ENCODE measurements at regions not wholly inside any gene's neighbourhood (a gene's known extent, or its start where the extent isn't known, plus 50 kb on each side); places are given as distances from the start of the nearest gene placed in this dataset.
"Not testable (repeated sequence)": the region's sequence is repeated elsewhere in the genome, so short reads cannot be mapped to it uniquely, and the experiment has no call there.

DNA sequence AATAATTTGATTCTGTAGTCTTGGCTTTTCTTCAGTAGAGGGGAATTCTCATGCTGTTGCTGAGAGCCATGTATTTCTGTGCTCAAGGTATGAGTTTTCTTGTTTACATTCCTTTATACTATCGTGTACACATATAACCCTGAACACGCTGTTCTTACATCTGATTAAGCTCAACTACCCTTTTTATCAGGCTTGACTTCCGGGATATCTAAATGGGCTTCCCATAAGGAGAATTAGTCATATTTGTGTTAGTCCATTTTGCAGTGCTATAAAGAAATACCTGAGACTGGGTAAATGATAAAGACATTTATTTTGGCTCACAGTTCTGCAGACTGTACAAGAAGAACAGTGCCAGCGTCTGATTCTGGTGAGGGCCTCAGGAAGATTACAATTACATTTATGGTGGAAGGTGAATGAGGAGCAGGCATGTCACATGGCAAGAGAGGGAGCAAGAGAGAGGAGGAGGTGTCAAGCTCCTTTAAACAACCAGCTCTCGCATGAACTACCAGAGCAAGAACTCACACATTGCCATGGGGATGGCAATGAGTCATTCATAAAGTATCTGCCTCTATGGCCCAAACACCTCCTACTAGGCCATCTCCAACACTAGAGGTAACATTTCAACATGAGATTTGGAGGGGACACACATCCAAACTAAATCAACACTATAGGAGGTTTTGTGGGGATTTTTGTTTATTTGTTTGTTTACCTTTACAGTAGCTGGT lies 118.2 kb downstream of the LIMS4 start:
- H3K27me3 ChIP-seq; H3K36me3 ChIP-seq; intact Hi-C loops (cut with DNase I); H3K9me3 ChIP-seq; DNase-seq (ENCODE audit: low spot score in 2 of 2); H3K4me3 ChIP-seq; H3K27ac ChIP-seq; H3K4me1 ChIP-seq: not testable (repeated sequence)

DNA sequence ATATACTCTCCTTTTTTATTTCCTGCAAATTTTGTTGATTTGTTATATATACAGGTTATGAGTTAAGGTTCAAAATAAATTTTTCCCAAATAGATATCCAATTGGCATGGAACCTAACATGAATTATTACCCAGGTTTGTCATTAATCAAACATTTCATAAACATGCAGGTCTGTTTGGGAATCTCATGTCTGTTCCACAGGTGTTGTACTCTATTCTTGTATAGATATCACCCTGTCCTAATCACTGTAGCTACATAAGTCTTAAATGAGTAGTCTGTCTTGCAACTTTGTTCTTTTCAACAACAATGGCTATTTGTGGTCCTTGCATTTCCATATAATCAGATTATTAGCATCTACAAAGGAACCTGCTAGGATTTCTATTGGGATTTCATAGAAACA lies 121.9 kb downstream of the LIMS4 start:
- H3K36me3 ChIP-seq; H3K4me1 ChIP-seq; H3K4me3 ChIP-seq; DNase-seq (ENCODE audit: low spot score in 2 of 2); intact Hi-C loops (cut with DNase I); H3K27me3 ChIP-seq; H3K9me3 ChIP-seq; H3K27ac ChIP-seq: not testable (repeated sequence)

DNA sequence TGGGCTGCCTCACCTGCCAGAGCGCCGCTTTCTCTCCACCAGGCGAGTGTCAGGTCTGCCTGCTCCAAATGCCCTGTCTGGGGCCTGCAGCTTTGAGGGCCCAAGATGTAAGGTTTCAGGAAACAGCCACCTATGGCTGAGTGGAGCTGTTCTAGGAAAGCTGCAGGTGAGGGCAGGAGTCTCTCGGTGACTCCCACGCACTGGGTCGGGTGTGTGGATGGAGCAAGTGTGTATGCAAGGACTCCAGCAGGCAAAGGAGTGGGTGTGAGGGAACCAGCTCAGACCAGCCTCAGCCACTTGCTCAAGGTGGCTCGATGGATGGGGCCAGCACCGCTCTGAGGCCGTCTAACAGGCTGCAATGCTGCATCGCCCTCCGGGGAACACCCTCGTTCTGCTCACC lies 123.7 kb downstream of the LIMS4 start:
- H3K27ac ChIP-seq; H3K36me3 ChIP-seq; H3K4me1 ChIP-seq; DNase-seq (ENCODE audit: low spot score in 2 of 2); H3K9me3 ChIP-seq; H3K27me3 ChIP-seq; intact Hi-C loops (cut with DNase I); H3K4me3 ChIP-seq: not testable (repeated sequence)

- H3K4me3 ChIP-seq; H3K9me3 ChIP-seq; H3K36me3 ChIP-seq; H3K4me1 ChIP-seq; H3K27me3 ChIP-seq; intact Hi-C loops (cut with DNase I); H3K27ac ChIP-seq: not testable (repeated sequence)
- DNase-seq (ENCODE audit: low spot score in 2 of 2): peak in 1 of 2 donors; percentile 28
These were observed 128.1 kb downstream of the LIMS4 start for GRCh38 chr2:110344405-110345035.

DNA sequence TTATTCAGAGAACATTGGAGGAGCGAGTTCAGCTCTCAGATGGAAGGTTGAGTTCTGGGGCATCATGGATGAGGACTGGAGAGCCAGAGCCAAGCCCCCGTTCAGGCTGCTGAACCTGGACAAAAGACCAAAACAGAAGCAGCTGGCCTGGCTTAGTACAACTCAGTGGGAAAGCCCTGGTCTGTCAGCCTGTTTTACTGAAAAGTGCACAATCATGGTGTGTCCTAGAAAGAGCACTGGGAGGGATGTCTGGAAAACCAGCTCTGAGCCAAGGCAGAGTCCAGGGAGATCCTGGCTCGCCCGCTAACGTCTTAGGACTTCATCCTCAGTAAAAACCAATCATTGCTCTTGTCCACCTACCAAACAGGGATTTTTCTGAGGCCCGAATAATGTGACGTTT lies 129.7 kb upstream of the MTLN start:
- H3K27ac ChIP-seq; H3K36me3 ChIP-seq; H3K4me3 ChIP-seq; H3K4me1 ChIP-seq; H3K9me3 ChIP-seq; DNase-seq (ENCODE audit: low spot score in 2 of 2); intact Hi-C loops (cut with DNase I); H3K27me3 ChIP-seq: not testable (repeated sequence)

DNA sequence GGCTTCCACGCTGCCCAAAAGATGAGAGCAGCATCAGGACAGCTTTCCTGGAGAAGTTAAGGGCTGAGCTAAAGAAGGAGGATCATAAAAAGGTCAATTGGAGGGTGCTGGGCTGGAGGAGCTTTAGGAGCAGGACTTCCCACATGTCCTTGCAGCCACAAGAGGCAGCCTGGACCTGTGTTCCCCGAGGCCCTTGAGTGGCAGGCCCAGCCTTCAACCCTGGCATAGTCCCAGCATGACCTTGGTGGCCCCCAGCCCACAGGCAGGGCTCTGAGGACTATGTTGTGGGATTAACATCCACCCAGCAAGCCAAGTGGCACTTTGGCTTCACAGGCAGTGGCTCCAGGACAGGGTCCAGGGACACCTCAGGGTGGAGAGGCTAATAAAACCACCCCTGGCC lies 126.8 kb upstream of the MTLN start:
- intact Hi-C loops (cut with DNase I); H3K4me3 ChIP-seq; H3K27me3 ChIP-seq; H3K36me3 ChIP-seq; H3K4me1 ChIP-seq; H3K9me3 ChIP-seq; DNase-seq (ENCODE audit: low spot score in 2 of 2); H3K27ac ChIP-seq: not testable (repeated sequence)

DNA sequence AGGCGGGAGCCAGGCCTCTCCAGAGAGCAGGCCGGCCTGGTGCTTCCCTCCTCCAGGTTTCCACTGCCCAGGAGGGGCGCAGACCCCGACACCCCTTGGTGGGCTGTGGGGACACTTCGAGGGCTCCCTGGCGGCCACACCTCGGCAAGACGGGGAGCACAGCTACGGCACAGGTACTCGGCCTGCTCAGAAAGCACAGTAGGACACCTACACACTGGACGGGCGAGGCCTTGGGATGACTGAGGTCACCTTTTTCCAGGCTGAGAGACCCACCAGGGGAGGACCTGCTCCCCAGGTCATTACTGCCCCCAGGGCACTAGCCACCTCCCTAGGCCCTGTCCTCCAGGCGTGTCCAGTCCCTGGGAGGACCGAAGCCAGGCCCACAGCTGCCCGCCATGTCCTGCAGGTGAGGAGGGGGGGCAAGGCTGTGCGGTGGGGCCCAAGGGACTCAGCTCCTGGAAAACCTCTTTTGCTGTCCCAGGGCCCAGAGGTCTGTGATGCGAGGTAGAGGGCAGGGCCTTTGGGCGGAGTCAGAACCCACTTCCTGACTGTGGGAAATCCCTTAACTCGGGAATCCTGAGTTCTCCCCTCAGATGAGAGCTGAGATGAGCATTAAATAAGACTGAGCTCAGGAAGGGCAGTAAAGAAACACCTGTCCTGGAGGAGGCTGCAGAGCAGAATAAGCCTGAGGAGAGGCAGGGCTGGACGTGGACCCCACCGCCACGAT lies 126.1 kb upstream of the MTLN start:
- DNase-seq (ENCODE audit: low spot score in 2 of 2); H3K36me3 ChIP-seq; H3K9me3 ChIP-seq; H3K4me3 ChIP-seq; H3K27me3 ChIP-seq; H3K27ac ChIP-seq; H3K4me1 ChIP-seq; intact Hi-C loops (cut with DNase I): not testable (repeated sequence)

DNA sequence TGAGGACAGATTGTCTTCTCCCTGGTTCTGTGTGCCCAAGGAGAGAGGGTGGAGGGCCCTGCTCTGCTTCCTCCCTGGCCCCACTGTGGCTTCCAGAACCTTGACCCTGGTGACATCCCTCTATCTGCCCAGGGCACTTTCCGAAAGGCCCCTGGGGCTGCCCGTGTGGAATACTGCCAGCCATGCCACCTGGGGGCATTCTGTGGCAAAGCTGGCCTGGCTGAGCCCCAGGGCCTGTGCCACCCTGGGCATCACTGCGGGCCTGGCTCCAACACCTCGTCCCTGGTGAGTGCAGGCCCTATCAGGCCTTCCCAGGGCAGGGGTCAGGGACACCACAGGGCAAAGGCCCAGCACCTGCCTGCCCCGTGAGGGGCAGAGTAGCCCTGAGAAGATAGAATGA lies 123.7 kb upstream of the MTLN start:
- H3K4me1 ChIP-seq; H3K4me3 ChIP-seq; DNase-seq (ENCODE audit: low spot score in 2 of 2); H3K36me3 ChIP-seq; H3K9me3 ChIP-seq; H3K27ac ChIP-seq; H3K27me3 ChIP-seq; intact Hi-C loops (cut with DNase I): not testable (repeated sequence)

GRCh38 chr2:110335415-110336049 lies 123.2 kb upstream of the MTLN start:
- H3K27ac ChIP-seq; H3K27me3 ChIP-seq; DNase-seq (ENCODE audit: low spot score in 2 of 2); H3K36me3 ChIP-seq; intact Hi-C loops (cut with DNase I); H3K4me1 ChIP-seq; H3K9me3 ChIP-seq; H3K4me3 ChIP-seq: not testable (repeated sequence)

DNA sequence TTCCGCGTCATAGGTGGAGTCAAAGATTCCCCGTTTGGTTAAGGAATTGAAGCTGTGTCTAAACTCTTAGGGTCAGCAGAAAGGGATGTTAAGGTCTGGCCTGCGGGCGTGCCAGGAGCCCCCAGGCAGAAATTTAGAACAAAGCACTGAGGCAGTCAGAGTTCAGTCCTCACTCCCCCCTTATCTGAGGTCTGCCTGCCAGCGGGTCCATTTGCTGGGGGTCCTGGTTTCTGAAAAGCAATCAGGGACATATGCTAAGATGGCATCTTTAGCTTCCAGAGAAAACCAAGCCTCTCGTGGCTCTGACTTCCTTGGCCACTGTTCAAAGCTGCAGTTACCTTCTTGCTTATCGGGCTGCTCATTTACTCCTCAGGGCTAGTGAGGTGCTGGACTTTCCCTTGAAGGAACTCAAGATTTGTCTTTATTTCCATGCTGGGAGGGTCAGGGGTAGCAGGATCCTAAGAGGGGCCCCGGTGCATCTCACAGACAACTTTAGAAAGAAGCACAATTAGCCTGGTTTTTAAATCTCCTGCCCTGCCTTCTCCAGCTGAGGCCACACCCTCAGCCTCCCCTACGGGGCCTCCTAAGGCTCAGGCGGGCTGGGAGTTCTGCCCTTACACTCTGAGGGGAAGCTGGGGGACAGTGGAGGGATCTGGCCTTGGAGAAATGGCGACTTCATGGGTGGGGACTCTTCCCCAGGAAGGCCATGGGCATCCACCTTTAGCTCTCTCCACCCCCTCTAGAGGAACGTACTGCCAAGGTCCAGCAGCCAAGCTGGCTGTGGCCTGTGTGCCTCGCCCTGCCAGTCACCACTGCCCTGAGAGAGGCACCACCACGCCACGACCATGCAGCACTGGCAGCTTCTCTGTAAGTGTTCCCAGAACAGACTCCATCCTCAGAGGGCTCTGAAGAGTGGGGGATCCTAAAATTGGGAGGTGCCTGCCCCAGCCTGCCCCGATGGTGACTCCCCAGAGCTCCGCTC lies 121.1 kb upstream of the MTLN start:
- H3K27ac ChIP-seq; H3K4me1 ChIP-seq; H3K36me3 ChIP-seq; H3K27me3 ChIP-seq; H3K4me3 ChIP-seq; H3K9me3 ChIP-seq; DNase-seq (ENCODE audit: low spot score in 2 of 2); intact Hi-C loops (cut with DNase I): not testable (repeated sequence)

- H3K9me3 ChIP-seq; H3K4me3 ChIP-seq; H3K27me3 ChIP-seq; H3K27ac ChIP-seq; H3K4me1 ChIP-seq; intact Hi-C loops (cut with DNase I); DNase-seq (ENCODE audit: low spot score in 2 of 2); H3K36me3 ChIP-seq: not testable (repeated sequence)
These were observed 119.3 kb upstream of the MTLN start for GRCh38 chr2:110331625-110332024.

- intact Hi-C loops (cut with DNase I); DNase-seq (ENCODE audit: low spot score in 2 of 2); H3K9me3 ChIP-seq; H3K27me3 ChIP-seq; H3K4me1 ChIP-seq; H3K36me3 ChIP-seq; H3K27ac ChIP-seq; H3K4me3 ChIP-seq: not testable (repeated sequence)
These were observed 117.4 kb upstream of the MTLN start for GRCh38 chr2:110329760-110330159.

DNA sequence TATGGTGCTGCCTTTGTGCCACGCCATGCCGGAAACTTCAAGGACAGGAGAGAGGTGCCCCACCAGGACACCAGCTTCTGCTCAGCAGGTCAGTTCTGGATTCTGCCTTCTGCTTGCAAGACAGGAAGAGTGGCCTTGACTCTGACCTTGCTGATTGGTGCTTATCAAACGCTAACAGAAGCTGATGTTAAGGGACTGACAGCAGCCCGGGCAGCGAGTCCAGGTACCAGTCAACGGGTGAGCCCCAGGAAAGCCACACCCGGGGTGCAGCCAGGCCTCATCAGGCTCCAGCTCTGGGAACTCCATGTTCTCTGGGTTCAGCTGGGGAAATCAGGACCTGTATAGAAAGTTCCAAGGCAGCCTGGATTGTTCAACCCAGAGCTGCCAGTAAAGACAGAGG lies 116.8 kb upstream of the MTLN start:
- H3K27me3 ChIP-seq; H3K36me3 ChIP-seq; H3K27ac ChIP-seq; DNase-seq (ENCODE audit: low spot score in 2 of 2); intact Hi-C loops (cut with DNase I); H3K4me1 ChIP-seq; H3K4me3 ChIP-seq; H3K9me3 ChIP-seq: not testable (repeated sequence)
